GM18867 (cell line): ENCODE measurements at regions not wholly inside any gene's neighbourhood (a gene's known extent, or its start where the extent isn't known, plus 50 kb on each side); places are given as distances from the start of the nearest gene placed in this dataset.
"Not testable (repeated sequence)": the region's sequence is repeated elsewhere in the genome, so short reads cannot be mapped to it uniquely, and the experiment has no call there.

Experiments used
- ATAC-seq: cut with Tn5 transposase; IDR thresholded peaks from one replicate; pipeline ENCODE4 v1.9.1; 2021; ENCODE audit warnings: mild to moderate bottlenecking, moderate library complexity; ENCODE audit not compliant: unreplicated experiment

DNA sequence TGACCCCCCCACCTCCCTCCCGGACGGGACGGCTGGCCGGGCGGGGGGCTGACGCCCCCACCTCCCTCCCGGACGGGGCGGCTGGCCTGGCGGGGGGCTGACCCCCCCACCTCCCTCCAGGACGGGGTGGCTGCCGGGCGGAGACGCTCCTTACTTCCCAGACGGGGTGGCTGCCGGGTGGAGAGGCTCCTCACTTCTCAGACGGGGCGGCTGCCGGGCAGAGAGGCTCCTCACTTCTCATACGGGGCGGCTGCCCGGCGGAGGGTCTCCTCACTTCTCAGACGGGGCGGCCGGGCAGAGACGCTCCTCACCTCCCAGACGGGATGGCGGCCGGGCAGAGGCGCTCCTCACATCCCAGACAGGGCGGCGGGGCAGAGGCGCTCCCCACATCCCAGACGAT is 84.7 kb downstream of the OR2B2 start:
- ATAC-seq, result not testable (repeated sequence)

DNA sequence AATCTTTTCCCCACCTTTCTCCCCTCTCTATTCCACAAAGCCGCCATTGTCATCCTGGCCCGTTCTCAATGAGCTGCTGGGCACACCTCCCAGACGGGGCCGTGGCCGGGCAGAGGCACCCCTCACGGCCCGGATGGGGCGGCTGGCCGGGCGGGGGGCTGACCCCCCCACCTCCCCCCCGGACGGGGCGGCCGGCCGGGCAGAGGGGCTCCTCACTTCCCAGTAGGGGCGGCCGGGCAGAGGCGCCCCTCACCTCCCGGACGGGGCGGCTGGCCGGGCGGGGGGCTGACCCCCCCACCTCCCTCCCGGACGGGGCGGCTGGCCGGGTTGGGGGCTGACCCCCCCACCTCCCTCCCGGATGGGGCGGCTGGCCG is 85.6 kb downstream of the OR2B2 start:
- not testable (repeated sequence) for ATAC-seq

DNA sequence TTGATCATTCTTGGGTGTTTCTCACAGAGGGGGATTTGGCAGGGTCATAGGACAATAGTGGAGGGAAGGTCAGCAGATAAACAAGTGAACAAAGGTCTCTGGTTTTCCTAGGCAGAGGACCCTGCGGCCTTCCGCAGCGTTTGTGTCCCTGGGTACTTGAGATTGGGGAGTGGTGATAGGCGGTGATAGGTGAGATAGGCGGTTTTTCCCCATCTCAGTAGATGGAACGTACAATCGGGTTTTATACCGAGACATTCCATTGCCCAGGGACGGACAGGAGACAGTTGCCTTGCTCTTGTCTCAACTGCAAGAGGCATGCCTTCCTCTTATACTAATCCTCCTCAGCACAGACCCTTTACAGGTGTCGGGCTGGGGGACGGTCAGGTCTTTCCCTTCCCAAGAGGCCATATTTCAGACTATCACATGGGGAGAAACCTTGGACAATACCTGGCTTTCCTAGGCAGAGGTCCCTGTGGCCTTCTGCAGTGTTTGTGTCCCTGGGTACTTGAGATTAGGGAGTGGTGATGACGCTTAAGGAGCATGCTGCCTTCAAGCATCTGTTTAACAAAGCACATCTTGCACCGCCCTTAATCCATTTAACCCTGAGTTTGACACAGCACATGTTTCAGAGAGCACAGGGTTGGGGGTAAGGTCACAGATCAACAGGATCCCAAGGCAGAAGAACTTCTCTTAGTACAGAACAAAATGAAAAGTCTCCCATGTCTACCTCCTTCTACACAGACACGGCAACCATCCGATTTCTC is 86.2 kb downstream of the OR2B2 start:
- not testable (repeated sequence) for ATAC-seq

DNA sequence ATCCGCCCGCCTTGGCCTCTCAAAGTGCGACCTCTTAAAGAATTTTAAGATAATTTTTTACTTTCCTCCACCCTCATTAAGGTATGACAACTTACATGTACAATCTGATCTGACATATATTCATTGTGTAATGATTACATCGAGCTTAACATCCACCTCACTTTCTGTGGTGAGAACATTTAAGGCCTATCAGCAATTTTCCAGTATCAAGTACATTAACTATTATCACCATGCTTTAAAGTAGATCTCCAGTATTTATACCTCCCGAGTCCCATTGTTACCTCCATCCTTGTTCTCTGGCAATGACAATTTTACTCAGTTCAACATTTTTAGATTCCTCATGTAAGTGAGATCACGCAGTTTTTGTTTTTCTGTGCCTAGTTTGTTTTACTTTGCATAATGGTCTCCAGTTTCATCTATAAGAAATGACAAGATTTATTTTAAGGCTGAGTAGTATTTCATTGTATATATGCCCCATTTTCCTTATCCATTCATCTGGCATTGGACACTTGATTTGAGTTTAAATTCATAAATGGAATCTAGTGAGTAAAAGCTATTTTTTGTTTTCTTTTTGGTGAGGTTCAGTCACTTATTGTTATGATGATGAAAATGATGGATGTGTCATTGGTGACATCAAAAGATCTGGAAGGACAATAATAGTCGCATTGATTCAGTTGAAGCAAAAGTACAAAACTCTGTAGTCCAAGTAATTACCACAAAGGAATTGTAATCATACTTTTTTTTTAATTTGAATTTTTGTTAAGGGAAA is 87.0 kb downstream of the OR2B2 start:
- peak; percentile 2 for ATAC-seq

DNA sequence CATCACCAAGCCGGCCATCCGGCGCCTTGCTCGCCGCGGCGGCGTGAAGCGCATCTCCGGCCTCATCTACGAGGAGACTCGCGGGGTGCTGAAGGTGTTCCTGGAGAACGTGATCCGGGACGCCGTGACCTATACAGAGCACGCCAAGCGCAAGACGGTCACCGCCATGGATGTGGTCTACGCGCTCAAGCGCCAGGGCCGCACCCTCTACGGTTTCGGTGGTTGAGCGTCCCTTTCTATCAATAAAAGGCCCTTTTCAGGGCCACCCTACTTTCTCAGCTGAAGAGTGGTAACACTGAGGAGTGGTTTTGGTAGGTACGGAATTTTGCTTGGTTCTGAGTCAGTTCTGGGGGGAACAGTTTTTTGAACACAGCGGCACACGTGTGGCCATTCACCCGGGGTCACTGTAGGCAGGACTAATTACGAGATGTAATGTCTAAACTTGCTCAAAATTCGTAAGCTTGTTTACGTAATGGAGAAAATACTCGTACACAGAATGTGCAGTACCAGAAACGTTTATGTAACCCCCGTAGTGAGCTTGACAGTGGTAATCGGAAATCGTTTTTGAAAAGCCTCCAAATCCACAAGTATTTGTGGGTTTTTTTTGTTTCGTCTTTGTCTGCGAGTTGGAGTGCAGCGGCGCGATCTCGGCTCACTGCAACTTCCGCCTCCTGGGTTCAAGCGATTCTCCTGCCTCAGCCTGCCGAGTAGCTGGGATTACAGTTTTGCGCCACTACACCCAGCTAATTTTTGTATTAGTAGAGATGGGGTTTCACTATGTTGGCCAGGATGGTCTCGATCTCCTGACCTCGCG is 87.8 kb downstream of the OR2B2 start:
- ATAC-seq, result peak; percentile 63

DNA sequence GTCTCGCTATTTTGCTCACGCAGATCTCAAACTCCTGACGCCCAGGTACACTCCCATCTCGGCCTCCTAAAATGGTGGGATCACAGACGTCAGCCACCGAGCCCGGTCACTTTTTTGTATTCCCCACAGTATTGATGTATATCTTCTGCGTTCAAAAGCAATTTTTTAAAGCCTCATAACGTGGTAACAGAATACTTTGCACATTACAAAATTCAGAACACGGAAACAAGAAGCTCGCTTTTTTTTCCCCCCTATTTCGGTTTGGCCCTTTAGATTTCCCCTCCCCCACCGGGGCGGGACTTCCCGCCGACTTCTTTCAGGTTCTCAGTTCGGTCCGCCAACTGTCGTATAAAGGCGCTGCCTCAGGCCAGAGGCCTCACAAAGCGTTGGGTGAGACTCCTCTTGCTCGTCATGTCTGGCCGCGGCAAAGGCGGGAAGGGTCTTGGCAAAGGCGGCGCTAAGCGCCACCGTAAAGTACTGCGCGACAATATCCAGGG is 88.4 kb downstream of the OR2B2 start:
- ATAC-seq, result peak; percentile 74

DNA sequence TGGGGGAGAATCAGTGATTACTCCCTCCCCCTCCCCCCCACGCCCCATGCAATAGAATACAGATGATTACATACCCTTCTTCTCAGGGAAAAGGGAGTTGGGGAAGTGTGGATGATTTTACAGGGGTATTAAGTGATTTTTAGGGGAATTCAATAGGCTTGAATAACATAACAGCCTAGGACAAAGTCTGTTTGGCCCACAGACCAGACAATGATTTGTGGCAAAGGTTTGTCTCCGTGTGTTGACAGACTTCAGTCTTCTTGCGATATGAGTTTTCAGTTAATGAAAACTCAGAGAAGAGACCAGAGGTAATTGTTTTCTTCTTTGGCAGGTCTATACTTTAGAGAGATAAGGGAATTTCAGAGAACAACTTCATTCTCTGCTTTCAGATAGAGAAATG is 95.3 kb downstream of the OR2B2 start:
- ATAC-seq, result no peak

DNA sequence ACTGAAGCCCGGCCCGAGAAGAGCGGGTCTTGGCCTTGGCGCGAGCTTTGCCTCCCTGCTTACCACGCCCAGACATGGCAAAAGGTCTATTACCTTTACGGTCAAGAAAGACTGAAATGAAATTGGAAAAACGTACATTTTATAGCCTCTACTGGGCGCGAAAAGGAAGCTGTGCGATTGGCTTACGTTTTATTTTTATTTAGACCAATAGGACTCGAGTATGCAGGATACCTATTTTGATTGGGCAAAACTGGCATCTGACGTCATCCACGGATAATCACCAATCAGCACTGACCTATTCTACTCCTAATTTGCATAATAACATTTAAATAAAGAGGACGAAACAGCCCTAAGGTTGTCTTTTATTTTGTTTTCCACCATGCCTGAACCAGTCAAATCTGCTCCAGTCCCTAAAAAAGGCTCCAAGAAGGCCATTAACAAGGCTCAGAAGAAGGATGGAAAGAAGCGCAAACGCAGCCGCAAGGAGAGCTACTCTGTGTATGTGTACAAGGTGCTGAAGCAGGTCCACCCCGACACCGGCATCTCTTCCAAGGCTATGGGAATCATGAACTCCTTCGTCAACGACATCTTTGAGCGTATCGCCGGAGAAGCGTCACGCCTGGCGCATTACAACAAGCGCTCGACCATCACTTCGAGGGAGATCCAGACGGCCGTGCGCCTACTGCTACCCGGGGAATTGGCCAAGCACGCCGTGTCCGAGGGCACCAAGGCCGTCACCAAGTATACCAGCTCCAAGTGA is 97.4 kb downstream of the OR2B2 start:
- ATAC-seq, result peak; percentile 56

DNA sequence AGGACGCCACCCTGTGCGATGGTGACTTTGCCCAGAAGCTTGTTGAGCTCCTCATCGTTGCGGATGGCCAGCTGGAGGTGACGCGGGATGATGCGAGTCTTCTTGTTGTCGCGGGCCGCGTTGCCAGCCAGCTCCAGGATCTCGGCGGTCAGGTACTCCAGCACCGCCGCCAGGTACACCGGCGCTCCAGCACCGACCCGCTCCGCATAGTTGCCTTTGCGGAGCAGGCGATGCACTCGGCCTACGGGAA is 97.9 kb downstream of the OR2B2 start:
- ATAC-seq, result peak; percentile 15

DNA sequence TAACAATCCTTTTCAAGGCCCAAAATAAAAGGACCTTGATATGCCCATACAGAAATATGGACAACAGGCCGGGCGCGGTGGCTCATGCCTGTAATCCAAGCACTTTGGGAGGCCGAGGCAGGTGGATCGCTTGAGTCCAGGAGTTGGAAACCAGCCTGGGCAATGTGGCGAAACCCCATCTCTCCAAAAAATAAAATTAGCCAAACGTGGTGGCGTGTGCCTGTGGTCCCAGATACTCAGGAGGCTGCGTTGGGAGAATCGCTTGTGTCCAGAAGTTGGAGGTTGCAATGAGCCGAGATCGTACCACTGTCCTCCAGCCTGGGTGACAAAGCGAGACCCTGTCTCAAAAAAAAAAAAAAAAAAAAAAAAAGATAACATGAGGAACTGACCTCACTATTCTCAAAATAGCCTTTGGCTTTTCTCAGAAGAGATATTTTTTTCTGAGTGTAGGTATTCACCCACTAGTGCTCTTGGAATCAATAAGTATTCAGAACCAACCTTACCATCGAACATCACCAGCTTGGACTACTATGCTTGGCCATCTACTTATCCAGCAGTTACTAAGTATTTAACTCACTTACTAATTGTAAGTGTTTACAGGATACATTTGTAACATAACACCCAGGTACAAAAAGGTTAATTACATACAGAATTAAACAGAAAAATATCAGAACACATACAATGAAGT is 99.2 kb downstream of the OR2B2 start:
- no peak for ATAC-seq

DNA sequence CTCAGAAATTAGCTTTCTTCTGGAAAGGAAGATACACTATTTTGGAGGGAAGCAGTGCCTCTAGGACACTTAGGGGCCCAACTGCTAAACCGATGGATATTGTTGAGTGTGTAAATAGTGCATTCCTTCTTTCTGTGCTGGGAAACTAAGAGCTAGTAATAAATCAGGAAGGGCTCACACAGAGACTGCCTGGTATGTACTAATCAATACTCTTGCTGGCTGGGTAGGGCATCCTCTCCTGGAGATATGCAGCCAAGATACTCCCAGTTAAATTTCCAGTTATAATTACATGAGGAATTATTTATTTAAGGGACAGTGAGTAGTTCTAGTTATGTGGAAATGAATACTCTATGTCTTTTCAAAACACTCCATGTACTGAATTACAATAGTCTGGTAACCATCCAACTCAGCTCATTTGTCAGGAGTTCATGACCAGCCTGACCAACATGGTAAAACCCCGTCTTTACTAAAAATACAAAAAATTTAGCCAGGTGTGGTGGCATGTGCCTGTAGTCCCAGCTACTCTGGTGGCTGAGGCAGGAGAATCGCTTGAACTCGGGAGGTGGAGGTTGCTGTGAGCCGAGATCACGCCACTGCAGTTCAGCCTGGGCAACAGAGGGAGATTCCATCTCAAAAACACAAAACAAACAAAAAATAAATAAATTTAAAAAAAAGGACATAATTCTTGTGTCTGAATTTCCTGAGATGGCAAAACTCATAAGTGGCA is 100.0 kb downstream of the OR2B2 start:
- ATAC-seq, result no peak

DNA sequence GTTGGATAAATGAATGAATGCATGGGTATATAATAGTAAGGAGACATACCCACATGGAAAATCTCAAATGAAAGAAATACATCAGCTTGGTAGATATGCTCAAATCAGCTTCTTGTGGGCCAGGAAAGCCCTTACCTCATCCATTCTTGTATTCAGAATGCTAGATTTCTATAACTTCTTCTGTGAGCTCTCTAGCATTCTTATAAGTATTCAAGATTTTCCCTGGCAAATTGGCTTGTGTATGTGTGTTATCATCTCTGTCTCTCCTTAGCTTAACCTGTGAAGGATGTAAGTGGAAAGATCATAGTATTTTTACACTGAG is 100.8 kb downstream of the OR2B2 start:
- no peak for ATAC-seq

DNA sequence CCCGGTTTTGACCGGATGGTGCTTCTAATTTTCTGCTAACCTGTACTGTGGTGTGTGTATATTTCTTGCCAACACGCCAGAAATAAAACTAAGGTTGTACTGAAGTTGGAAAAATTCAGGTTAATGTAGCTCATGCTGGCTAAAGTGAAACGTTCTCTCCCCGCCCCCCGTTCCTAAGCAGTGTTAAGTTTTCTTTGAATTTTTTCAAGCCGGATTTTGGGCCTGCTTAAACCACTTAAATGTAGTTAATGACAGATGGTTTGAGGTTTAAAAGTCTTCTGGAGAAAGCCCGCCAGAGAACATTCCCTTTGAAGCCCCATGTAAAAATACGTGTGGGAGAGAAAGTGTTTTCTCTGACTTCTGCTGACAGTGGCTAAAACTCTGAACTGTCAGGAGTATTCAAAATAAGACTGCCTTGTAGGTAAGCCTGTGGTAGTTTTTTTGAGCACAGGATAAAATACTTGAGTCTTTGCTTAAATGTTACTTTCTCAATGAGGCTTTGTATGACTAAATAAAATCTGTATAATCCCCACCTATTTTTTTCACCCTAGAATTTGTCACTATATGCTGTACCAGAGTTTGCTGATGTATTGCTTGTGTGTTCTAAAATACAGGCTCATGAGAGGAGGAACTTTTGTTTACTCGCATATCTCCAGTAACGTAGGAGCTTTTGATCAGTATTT is 101.3 kb downstream of the OR2B2 start:
- no peak for ATAC-seq

DNA sequence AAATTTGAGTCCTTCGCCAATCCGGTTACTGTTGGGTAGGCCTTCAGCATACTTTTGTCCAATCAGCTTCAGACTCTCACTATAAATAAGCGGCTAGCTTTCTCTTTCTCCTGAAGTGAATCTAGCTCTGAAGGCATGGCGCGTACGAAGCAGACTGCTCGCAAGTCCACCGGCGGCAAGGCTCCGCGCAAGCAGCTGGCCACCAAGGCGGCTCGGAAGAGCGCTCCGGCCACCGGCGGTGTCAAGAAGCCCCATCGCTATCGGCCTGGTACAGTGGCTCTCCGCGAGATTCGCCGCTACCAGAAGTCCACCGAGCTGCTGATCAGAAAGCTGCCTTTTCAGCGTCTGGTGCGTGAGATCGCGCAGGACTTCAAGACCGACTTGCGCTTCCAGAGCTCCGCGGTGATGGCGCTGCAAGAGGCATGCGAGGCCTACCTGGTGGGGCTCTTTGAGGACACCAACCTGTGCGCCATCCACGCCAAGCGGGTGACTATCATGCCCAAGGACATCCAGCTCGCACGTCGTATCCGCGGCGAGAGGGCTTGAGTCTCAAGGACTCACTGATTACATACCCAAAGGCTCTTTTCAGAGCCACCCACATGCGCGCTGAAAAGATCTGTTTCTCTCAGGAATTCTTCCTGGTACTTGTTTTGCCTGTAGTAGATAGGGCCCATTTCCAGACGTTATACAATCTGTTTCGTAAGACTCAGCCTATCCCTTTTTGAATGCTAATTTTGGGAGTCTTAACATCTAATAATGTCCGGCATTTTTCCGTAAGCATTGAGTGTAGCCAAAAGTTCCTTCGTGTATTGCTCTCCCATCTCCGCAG is 102.0 kb downstream of the OR2B2 start:
- peak; percentile 36 for ATAC-seq

DNA sequence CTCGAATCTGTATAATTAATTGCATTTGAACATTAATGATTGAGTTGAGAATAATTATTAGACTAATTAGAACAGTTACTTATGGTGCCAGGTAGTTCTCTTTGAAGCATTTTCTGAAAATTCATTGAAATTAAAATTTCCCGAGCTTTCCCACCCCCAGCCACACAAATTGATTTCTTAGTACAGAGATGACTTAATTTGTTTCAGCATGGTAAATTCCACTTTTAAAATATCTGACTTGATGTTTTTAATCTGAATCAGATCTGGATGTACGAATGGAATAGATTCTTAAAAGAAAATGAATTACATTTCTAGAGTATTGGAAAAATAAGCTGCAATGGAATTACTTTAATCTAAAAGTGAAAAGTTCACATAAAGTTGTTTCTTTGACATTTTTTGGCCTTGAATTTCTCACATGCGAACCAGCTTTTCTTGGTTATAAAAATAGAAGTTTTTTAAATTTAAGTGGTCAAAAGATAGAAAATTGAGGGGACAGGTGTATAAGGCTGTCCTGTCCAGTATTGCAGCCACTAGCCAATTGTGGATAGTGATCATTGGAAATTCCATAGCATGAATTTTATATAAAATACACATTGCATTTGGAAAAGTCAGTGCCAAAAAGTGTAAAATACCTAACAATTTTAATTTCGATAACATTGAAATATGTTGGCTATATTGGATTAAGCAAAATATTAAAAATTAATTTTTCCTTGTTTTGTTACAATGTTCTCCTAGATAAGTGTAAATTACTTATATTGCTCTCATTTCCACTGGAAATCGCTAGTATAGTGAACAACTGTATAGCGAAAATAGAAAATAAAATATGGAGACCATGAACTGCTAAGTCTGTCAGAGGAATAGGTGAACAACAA is 102.9 kb downstream of the OR2B2 start:
- no peak for ATAC-seq

DNA sequence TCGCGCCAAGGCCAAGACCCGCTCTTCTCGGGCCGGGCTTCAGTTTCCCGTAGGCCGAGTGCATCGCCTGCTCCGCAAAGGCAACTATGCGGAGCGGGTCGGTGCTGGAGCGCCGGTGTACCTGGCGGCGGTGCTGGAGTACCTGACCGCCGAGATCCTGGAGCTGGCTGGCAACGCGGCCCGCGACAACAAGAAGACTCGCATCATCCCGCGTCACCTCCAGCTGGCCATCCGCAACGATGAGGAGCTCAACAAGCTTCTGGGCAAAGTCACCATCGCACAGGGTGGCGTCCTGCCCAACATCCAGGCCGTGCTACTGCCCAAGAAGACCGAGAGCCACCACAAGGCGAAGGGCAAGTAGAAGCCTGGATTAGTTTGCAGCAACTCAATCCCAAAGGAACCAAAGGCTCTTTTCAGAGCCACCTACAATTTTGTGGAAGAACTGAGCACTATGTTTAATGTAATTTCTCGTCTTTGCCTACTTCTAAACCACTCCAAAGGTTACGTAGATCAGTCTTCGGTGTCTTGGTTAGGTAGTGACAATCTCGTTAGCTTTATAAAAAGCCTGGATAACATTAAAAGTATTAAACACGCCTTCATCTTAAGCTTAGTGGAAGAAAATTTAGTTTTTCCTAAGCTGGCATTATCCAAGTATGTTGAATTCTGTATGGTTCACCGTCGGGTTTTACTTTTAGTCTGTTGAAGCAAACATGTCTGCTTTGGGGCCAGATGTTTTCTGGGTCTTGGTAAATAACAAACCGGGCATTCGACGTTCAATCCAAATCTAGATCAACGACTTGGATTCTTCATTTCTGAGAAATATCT is 103.7 kb downstream of the OR2B2 start:
- ATAC-seq, result peak; percentile 2
